ENCODE measurements at regions not wholly inside any gene's neighbourhood (a gene's known extent, or its start where the extent isn't known, plus 50 kb on each side); places are given as distances from the start of the nearest gene placed in this dataset.
A peak's percentile ranks its signal among the peaks of the same experiment; 100 is the strongest.

- DNase-seq (ENCODE audit: low read depth in 2 of 2), result no peak
Observed at GRCh38 chr4:31620476-31620875, 900.3 kb downstream of the PCDH7 start.

- peak in 1 of 2 experiments; percentile 12 for DNase-seq (ENCODE audit: low read depth in 2 of 2)
Observed at GRCh38 chr4:31645236-31645635, 925.1 kb downstream of the PCDH7 start.

DNA sequence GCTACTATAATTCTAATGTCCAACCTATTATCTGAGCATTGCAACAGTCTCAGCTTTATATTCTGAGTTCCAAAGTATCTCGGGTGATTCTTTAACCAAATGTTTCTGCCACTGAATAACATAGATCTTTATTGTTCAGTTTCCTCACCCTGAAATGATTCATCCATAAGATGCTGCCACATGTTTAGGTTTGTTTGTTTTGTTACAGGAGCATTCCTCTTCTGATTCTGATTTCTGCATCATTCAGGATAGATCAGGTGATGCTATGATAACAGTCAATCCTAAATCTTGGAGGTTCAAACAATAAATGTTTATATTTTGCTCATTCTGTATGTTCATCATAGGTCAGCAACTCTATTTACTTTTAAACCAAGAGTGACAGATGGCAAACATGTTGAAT is 927.6 kb downstream of the PCDH7 start:
- no peak for DNase-seq (ENCODE audit: low read depth in 2 of 2)

- no peak for DNase-seq (ENCODE audit: low read depth in 2 of 2)
Observed at GRCh38 chr4:31649878-31650277, 929.7 kb downstream of the PCDH7 start.

GRCh38 chr4:31651541-31651940 is 931.4 kb downstream of the PCDH7 start:
- no peak for DNase-seq (ENCODE audit: low read depth in 2 of 2)

- DNase-seq (ENCODE audit: low read depth in 2 of 2), result peak; percentile 26 to 27
Observed at GRCh38 chr4:31655328-31655727, 935.2 kb downstream of the PCDH7 start.

GRCh38 chr4:31657859-31658570 is 937.8 kb downstream of the PCDH7 start:
- DNase-seq (ENCODE audit: low read depth in 2 of 2), result no peak

GRCh38 chr4:31660916-31661315 is 940.7 kb downstream of the PCDH7 start:
- no peak for DNase-seq (ENCODE audit: low read depth in 2 of 2)

DNA sequence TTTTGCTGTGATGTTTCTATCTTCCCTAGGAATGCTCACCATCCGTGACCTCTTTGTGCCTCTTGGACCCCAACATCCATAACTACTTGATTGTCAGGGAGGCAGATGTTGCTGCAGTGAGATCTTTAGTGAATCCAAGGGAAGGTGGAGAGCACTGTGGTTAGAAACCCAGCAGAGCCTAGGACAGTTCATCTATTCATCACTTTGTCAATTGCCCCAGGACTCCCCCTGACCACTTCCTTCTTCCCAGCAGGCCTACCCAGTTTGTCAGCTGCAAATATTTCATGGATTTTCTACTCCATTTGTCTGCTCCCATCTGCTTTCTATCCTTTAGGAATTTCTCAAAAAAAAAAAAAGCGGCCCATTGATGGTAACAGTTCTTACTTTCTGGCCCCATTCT is 942.8 kb downstream of the PCDH7 start:
- no peak for DNase-seq (ENCODE audit: low read depth in 2 of 2)

DNA sequence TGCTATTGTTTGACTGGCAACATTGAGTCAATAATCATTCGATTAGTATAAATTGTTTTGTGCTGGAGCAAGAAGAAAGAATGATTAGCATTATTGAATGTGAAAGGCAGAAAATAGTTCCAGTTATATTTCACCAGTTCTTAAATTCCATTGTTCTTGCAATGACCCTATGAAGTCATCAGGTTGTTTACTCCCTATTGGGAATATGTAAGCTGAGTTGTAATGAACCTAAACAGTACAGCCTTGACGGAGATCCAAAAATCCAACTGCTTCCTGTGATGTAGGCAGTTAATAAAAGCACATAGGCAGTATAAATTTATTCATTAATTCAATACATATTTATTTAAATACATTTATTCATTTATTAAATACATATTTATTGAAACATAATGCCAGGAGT is 947.5 kb downstream of the PCDH7 start:
- DNase-seq (ENCODE audit: low read depth in 2 of 2), result no peak

- no peak for DNase-seq (ENCODE audit: low read depth in 2 of 2)
Observed at GRCh38 chr4:31674313-31674947, 954.3 kb downstream of the PCDH7 start.

GRCh38 chr4:31678356-31678755 is 958.2 kb downstream of the PCDH7 start:
- DNase-seq (ENCODE audit: low read depth in 2 of 2), result no peak

GRCh38 chr4:31682796-31683195 is 962.6 kb downstream of the PCDH7 start:
- no peak for DNase-seq (ENCODE audit: low read depth in 2 of 2)

- DNase-seq (ENCODE audit: low read depth in 2 of 2), result no peak
Observed at GRCh38 chr4:31687717-31688342, 967.7 kb downstream of the PCDH7 start.

DNA sequence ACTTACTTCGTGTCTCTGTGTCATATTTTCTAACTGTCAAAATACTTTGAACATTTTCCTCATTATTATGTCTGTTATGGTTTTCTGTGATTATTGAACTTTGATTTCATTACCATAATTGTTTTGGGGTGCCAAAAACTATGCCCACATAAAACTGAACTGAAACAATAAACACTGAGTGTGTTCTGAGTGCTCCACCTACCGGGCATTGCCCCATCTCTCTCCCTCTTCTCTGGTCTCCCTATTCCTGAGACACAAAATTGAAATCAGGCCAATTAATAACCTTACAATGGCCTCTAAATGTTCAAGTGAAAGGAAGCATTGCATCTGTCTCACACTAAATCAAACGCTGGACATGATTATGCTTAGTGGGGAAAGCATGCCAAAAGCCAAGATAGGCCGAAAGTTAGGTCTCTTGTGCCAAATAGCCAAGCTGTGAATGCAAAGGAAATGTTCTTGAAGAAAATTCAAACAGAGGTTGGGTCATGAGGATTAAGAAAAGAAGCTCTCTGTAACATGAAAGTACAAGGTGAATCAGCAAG is 972.3 kb downstream of the PCDH7 start:
- DNase-seq (ENCODE audit: low read depth in 2 of 2), result no peak

- DNase-seq (ENCODE audit: low read depth in 2 of 2), result no peak
Observed at GRCh38 chr4:31701256-31701655, 981.1 kb downstream of the PCDH7 start.

DNA sequence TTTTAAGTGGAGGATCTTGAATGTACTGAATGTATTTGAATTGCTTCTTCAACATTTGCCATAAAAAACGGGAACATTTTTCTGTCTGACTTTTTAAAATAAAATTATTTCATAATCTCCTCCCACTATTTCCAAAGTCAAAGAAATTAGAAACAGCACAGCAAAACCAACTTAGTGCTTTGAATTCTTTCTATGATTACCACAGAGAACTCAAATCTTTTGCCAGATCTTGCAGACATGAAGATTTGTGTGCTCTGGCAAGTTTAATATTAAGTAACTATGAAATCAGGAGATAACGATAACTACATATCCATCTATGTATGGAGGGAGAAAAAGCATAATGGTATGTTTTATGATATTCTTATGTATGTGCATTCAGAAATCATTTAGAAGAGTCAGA is 982.2 kb downstream of the PCDH7 start:
- DNase-seq (ENCODE audit: low read depth in 2 of 2), result peak; percentile 1 to 4

DNA sequence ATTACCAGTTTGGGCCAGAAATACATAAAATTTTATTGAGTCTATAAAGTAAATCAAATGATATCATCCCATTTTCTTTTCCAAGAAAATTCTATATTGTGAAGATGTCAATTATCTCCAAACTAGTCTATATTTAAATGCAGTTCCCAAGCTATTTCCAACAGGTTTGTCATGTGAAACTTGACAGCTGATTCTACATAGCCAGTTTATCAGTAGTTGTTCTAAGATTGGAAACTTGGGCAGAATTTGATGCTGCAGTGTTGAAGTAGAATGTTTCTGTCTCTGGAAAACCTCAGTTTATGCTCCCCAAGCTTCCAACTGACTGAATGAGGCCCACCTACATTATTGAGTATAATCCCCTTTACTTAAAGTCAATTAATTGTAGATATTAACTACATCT is 994.1 kb downstream of the PCDH7 start:
- DNase-seq (ENCODE audit: low read depth in 2 of 2), result no peak

DNA sequence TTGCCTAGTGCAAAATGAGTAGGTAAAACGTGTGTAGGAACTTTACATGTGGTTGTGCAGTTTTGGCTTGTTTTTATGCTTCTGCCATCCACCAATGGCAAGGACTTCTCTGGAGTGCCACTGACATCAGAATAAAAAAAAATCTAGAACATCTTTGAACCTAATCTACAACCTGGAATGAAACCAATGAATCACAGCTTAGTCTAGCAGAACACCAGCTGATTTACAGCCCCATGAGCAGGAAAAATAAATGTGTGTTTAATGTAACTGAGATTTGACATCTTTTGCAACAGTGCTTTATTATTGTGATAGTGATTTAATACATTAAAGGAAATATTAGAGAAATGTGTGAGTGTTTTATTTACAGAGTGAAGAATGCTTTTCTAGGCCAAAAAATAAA is 995.1 kb downstream of the PCDH7 start:
- DNase-seq (ENCODE audit: low read depth in 2 of 2), result no peak

DNA sequence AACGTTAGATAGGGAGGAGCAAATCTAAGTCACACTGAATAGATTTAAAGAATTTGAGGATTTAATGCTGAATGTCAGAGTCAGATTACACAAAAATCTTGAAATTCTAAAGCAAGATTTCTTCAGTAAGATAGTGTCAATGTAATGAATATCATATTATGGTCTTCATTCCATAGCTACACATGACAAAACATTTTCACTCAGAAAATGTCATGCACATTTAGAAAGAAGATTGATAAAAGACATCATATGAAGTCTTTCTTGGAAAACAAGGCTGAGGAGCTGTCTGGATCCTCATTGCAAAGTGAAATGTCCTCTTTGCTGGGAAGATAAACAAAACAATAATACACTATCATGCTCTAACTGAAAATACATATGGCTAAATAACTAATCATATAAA is 1006.9 kb downstream of the PCDH7 start:
- DNase-seq (ENCODE audit: low read depth in 2 of 2), result no peak

DNA sequence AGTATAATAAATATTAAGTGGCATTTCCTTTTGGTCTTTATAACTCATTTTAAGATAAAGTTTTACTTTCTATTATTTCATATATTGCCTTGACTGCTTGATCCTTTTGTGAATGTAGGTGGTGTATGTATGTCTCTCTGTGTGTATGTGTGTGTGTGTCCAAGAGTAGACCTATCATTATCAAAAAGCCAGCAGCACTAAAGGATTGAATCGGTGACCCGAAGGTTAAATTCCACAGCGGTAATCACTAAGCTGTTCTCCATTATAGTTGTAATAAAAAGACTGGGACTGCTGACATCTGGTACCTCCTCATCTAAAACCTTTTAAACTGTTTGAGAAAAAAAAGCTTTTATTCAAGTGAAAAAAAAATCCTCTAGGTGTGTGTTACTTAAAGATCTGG is 1014.8 kb downstream of the PCDH7 start:
- DNase-seq (ENCODE audit: low read depth in 2 of 2), result no peak

DNA sequence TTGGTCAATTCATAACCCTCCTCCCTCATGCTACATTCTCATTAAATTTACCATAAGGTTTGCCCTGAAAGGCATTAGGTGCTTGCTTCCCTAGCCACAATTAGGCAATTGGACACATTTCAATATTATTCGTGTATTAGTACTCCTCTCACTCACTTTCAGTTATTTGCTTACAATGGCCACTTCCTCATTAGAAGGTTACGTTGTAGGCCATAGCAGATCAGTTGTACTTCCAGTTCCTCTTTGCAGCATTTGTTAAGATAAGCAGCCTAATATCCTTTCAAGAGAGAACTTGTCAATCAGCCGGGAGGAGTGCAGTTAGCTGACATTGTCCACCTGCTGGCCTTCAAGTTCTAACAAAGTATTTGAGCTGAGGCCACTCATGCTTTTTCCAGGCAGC is 1017.2 kb downstream of the PCDH7 start:
- no peak for DNase-seq (ENCODE audit: low read depth in 2 of 2)

DNA sequence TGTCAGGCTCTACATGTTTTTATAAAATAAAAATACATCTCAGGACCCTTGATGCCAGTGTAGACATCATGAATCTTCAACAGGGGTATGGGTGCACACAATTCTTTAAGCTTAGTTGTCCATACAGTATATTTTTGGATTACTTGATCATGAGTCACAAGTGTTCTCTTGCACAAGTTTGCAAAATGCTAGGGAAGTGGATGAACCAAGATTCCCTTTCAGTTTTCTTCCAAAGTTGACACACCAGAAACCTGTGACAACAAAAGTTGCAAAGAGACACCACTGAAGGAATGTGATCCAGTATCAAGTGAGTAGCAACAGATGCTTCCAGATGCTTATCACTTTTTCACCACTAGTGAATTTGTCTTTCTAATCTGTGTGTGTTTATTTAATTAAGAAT is 1021.2 kb downstream of the PCDH7 start:
- no peak for DNase-seq (ENCODE audit: low read depth in 2 of 2)

Measured in fibroblast of skin of left biceps (primary cell).